HG02759 (cell line): ENCODE measurements at regions not wholly inside any gene's neighbourhood (a gene's known extent, or its start where the extent isn't known, plus 50 kb on each side); places are given as distances from the start of the nearest gene placed in this dataset.

ENCODE experiments used
- ATAC-seq: cut with Tn5 transposase; IDR thresholded peaks from one replicate; pipeline ENCODE4 v1.9.1; 2021; ENCODE audit warnings: mild to moderate bottlenecking, moderate library complexity; ENCODE audit not compliant: unreplicated experiment

DNA sequence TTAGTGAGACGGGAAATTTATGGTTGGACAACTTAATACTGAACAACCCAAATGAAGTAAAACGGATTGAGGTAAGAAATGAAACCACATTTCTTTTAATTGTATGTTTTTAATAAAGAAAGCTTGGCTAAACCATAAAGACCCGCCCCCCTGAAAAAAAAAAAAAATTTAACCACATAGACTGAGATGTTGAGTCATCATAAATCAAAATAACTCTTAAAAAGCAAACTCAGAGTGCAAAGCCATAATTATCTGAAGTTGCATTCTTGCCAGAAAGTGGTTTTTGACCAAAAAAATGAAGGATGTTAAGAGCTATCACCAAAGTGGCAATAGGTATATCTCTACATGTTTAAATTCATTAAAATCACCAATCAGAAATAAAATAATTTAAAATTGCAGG lies 101.8 kb upstream of the COL21A1 start:
- ATAC-seq = no peak

GRCh38 chr6:56348578-56348977 lies 101.2 kb upstream of the COL21A1 start:
- no peak for ATAC-seq

- no peak for ATAC-seq
These were observed 100.1 kb upstream of the COL21A1 start for GRCh38 chr6:56347526-56347925.

GRCh38 chr6:56346958-56347357 lies 99.6 kb upstream of the COL21A1 start:
- ATAC-seq = no peak

DNA sequence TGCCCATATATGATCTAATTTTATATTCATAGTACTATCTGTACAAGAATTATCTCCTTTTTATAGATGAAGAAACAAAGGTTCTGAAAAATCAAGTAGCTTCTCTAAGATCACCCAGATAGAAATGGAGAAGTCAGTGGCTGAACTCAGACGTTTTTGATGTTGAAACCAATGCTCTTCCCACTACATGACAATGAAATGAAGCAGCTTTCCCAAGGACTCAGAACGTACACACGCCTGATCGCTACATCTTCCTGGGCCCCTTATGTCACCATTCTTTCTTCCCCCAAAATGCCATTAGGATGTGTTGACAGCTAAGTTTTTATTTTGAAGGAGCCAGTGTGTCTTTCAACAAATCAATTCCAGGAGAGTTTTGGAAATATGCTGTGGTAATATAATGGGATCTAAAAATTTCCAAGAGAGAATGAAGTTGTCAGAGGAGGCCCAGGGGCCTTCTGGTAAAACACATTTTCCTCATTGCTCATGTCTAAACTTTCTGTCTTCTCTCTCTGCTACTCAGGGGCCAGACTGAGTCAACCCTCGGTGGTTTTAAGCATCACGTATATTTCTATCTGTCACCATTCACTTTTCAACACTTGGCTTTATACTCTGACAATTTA lies 98.1 kb upstream of the COL21A1 start:
- no peak for ATAC-seq

DNA sequence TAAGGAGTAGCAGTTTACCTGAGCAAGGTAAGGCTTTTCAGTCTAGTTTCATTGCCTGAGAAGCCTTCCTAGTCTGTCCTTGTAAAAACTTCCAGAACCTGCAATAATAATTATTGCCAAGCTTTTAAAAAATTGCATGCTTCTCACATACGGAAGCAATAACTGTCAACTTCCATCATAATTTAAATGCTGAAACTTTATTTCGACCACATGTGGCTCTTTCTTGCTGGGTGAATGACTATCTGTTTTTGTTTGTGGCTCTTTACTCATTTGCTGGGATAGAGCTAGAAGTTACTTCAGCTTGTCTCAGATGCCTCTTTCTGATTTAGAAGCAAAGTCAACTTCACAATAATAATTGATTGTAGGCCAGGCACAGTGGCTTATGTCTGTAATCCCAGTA lies 95.9 kb upstream of the COL21A1 start:
- no peak for ATAC-seq

DNA sequence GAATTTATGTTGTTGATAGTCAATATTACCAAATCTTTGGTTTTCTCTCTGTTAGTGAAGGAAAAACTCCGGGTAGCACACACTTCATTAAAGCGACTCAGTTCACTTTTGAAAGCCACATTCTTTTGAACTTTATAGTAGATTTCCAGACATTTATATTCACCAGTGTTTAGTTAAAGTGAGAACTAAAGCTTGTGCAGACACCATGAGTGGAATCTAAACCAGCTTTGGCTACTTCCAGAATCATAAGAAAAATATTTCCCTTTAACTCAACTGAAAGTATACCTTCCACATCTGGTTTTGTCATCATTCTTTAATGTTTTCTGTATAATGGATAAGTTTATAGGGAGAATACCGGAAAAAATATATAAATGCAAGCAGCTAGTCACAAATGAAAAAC lies 92.1 kb upstream of the COL21A1 start:
- ATAC-seq = no peak

- no peak for ATAC-seq
These were observed 88.3 kb upstream of the COL21A1 start for GRCh38 chr6:56335726-56336125.

DNA sequence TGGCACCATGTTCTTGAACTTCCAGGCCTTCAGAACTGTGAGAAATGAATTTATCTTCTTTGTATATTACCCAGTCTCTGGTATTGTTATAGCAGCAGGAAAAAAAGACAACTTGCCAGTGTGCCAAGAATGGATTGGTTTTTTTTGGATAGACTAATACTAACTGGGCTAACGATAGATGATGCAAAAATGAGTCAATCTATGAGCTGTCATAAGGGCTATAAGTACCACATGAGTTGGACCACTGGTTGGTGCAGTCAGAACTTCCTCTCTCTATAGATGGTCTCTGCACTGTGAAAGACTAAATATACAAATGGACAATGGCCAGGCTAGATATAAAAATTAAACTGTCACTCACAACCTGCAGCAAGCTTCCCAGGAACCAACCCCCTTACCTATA lies 87.6 kb upstream of the COL21A1 start:
- no peak for ATAC-seq

DNA sequence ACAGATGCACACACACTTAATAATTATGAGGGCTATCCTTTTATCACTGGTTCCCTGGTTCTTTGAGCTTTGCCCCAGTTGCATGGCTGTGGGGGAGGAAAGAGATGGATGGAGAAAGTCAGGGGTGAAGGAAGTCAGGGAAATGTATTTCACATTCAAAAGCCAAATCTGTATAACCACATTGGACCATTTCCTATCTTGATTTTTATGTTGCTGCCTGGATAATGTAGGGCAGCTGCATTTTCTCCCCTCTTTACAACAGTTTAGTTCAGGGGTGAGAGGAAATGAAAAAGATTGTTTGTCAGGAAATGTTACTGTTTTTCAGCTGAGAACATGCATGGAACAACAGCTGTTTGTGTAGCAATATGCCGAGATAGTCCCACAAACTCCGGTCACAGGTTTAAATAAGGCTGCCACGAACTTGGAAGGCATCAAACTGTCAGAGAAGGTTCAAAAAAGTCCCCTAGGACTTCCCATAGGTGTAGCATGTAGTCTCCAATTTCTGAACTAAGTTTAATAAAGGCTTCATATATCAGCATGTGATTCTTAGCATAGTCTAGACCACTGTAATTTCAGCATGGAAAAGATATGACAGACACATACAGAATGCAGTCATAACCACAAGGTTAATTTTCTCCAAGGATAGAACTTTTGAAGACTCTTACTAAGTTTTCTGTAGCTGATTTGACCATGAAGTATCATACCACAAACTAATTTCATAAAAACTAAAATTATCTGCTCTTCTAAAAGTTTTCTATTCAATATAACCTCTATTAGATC lies 82.1 kb upstream of the COL21A1 start:
- ATAC-seq = no peak

DNA sequence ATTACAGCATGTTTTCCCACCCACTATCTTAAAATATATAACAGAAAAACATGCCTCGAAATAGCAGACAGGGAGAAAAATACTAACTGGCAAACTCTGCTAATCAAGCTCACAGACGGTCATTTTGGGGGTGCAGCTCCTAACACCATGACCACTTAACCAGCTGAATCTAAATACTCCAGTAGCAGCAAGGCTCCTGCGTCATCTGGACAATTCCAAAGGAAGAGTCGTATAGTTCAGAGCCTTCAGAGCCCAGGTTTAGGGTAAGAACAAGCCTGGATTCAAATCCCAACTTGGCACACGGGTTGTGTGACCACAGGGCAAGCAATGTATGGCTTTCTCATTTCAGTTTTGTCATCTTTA lies 81.3 kb upstream of the COL21A1 start:
- no peak for ATAC-seq

- no peak for ATAC-seq
These were observed 80.8 kb upstream of the COL21A1 start for GRCh38 chr6:56327946-56328727.

GRCh38 chr6:56324396-56324795 lies 77.0 kb upstream of the COL21A1 start:
- ATAC-seq = no peak

- no peak for ATAC-seq
These were observed 71.5 kb upstream of the COL21A1 start for GRCh38 chr6:56318851-56319250.

DNA sequence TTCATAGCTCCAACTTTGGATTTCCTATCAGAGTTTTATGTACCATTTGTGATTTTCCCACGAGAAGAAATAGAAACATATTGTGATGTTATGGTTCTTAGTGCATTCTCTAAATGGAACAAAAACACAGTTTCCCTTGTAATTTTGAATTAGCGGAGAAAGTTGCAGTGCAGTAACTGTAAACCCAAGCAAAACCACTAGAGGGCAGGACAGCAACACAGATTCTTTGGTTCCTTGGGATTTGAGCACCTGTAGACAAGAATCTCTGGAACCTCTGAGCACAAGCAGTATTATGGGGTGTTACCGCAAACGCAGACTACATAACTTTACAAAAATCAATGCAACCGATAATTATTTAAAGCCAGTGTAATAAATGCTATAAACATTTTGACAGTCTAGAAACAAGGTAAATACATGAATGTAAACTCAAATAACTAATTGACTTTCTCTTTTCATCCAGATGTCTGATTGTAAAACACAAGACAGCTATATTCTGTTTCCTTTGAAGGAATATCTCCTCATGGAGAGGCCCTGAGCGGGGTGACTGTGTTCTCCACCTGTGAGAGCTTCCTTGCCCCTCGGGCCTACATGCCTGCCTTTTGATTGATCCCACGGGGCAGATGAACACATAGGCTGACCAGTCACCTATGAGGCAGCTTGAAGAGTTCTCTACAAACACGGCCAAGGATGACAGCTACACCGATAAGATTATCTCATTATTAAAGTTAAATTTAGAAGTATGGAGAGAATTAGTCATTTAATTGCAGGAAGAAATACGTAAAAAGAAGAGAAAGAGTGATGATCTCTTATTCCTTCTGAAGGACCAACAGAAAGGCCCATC lies 67.5 kb upstream of the COL21A1 start:
- ATAC-seq = no peak

DNA sequence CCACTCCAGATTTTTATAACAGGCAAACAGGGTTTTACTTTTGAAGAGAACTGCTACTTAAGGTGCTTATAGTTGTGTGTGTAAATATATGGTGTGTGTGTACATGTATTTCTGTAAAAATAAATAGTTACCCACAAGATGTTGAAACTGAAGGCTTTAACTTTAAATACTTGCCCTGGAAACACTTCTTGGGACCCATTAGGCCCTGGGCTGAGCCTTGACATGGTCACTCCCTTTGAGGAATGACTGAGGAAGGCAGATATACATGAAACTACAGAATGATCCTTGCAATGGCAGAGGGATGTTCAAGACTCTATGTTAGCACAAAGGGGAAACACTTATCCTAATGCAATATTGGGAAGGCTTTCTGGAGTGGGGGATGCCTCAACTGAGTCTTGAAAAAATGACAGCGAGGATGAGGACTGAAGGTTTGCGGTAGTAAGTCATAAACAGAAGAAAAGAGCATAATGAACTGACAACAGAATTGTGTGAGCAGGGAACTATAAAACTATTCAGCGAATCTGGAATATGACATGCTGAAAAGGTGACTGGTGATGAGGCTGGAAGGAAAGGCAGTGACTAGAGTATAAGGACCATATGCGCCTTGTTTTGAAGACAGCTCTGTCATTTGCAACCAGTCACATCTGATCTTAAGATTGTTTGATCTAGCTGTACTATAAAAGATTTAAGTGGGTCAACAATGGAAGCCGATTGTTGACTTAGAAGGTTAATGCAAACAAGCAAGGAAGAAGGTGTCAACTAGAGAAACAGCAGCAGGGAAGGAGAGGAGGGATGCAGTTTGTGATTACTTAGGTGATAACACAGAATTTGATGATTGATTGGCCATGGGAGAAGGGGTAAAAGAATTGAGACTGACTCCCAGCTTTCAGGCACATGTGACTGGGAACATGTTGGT lies 64.4 kb upstream of the COL21A1 start:
- ATAC-seq = no peak

DNA sequence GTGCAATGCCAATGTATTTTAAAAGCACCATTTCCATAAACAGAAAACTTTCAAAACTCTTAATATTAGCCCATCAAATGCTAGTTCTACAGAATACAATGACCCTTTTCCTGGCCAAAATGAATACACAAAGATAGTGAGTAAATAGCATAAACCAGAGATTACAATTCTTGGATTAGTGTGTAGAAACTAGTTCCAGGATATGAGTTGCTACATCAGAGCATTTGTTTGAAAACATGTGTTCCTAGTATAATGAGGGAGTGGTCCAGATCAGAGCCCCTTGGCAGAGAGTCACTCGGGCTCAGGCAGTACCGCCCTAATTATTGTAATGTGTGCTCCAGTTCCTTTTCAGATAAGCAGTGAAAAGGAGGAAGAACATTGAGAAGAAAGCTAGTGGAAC lies 63.7 kb upstream of the COL21A1 start:
- no peak for ATAC-seq

- ATAC-seq = no peak
These were observed 62.9 kb upstream of the COL21A1 start for GRCh38 chr6:56310241-56310640.

DNA sequence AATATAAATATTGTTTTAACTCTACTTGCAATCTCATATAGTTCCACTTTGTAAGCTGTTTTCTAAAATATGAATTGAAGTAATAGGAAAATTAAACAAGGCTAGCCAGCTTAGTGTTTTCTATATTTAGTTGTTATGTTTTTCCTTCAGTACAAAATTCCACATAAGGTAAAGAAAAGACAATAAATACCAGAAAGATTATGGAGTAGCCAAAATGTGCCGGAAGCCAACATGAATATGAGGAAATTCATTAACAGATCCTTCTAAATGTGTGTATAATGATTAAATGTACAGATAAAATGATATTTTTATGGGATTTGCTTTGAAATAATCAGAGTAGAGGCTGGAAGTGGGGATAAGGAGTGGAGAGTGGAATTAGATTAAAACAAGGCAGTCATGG lies 52.5 kb upstream of the COL21A1 start:
- no peak for ATAC-seq
